HG03064 (cell line): ENCODE measurements at regions not wholly inside any gene's neighbourhood (a gene's known extent, or its start where the extent isn't known, plus 50 kb on each side); places are given as distances from the start of the nearest gene placed in this dataset.

ENCODE experiments used
- ATAC-seq: cut with Tn5 transposase; IDR thresholded peaks from one replicate; pipeline ENCODE4 v1.9.1; 2021; ENCODE audit warnings: low read depth; ENCODE audit not compliant: unreplicated experiment

DNA sequence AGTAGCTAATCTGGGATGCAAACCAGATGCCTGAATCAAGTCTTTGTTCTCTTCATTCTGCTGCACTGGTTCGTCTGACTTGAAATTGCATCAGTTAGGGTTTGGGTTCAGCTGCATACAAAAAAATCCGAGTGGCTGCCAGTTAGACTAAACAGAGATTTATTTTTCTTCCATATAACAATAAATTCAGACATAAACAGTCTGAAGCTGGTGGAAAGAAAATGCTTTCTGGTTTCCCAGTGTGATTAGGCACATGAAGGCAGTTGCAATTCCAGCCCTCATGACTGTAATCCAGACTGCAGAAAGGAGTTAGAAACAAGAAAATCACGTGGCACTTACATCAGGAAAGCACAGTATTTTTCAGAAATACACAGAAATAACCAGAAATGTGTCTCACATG, 930.7 kb downstream of the MCTP2 start:
- no peak for ATAC-seq

DNA sequence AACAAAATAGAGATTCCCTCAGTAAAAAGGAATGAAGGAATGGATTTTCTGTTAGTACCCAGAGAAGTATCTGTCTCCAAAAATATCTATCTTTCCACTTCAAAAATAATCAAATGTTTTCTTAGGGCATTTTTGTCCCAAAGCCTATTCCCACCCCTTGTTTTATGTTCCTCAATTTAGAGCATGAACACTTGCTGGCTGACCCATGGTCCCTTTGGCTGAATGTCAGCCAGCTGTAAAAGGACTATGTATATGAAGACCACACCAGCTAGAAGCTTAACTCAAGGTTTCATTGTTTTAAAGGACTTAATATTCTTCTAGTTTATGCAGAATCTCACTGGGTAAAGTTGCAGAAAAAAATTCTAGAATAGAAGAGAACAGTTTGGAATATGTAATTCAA, 931.2 kb downstream of the MCTP2 start:
- ATAC-seq = no peak

DNA sequence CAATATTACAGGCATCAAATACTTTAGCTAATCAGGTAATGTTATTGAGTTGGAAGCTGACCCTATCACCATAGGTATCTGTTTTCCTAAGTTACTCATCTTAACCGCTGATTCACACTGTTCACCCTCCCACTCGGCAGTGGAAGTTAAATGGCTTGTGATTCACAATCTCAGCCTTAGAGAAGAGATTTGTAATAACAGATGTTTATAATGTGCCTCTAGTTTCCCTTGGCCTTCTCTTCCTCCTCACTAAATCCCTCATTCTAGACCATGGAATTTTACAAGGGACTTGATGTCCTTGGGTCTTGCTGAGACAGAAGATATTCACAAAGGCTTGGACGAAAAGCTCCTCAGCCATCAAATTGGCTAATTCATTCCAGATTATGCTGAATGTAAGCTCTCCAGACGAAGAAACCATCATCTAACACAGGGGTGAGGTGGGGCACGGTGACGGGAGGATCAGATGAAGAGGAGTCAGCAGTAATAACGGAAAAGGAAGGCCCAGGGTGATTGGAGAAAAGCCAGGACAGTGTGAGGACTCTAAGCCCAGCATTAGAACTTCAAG, 931.7 kb downstream of the MCTP2 start:
- no peak for ATAC-seq

DNA sequence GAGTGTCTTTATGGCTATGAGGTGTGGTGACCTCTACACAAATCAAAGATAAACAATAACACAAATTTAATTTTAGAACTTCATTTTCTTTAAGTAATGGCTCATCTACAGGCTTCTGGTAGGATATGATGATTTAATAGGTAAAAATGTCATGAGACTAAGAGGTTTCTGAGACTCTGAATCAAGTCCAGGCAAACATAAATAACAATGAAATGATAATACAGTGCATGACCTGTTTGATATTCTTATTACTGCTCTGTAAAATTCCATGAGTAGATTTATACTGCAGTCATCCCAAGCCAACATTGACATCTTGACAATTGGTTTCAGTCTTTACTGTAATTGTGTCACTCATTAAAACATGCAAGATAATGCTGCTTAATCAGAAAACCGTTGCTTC, 936.8 kb downstream of the MCTP2 start:
- no peak for ATAC-seq

DNA sequence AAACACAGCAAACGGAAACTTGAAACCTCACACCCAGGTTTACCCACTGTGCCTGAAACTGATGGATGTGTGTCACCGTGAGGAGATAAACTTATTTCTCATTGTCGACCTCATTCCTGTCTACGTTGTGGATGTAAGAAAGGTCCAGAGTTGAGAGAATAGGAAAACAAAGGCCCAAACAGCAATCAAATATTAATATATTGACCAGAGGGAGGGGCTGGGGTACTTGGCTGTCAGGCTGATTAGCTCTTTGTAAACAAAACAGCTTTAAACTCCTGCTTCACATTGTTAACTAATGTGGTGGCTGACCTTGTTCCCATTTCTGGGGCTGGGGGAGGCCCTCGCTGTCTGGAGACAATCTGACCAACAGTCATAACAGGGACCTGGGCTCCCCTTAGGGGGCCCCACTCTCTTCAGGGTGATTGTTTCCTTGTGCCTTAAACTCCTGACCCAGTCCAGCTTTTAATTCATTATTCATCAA, 937.6 kb downstream of the MCTP2 start:
- no peak for ATAC-seq

DNA sequence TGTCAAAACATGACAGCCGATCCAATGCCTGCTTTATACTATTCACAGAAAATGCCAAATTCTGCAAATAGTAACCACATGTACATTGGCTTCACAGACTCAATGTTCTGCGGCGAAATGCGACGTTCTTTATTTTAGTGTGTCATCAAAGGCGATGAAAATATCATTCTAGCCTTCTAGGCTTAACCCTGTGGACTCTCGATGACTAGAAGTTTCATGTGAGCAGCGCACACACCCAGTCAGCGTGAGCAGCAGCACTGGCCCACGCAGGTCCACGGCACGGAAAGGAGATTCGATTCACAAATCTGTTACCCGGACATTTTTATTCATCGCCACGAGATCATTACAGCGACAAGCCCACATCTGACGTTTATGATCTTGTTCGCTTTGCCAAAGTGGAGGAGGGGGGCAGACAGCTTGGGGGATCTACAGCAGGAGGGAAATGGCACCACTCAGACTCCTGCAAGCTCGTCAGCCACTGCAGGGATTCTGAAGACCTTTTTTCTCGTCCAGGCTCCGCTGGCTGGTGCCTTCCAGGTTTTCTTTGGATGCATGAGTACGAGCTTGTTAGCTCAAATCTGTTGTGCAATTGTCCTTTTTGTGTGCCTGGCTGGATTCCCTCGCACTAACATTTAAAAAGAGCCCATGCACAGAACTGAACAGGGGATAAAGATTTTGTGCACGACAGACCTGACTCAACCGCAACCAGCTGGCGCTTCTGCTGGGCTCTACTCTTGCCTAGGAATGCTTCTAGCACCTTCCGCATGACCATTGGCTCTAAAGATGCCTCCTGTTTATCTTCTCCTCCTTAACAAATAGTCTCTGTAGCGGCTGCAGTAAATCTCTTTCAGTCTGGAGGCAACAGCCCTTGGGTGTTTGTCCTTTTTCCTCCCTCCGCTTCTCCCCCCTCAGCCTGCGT, 938.4 kb downstream of the MCTP2 start:
- no peak for ATAC-seq

DNA sequence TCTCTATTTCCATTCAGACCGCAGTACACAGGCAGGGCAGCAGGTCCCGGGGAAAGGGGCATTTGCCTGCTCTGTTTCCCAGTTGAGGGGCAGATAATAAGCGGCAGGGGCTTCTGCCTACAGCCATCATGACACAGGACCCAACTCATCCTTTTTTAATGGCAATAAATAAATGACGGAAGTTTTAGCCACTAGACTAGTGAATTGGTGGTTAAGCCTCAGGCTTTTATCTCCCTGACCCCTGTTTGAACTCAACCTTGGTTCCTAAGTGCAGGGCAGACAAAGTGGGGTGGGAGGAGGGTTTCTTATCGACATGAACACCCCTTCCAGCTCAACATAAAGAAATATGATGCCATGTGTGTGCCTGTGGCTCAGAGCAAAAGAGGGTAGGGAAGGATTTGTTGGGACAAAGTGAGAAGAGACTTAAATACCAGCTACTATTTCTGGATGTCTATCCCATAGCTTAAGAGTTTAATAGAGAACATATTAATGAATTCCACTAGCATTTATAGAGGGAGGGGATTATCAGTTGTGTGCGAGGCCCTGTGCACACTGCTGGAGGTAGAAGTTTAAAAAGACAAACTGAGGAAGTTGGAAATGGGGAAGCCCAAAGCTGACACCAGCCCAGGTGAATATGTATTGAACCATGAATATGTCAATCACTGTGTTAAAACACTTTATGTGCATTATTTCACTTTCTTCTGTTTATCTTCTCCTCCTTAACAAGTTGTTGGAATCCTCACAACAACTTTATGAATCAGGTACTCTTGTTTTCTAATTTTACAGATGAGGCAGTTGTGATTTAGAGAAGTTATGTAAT, 939.4 kb downstream of the MCTP2 start:
- no peak for ATAC-seq

DNA sequence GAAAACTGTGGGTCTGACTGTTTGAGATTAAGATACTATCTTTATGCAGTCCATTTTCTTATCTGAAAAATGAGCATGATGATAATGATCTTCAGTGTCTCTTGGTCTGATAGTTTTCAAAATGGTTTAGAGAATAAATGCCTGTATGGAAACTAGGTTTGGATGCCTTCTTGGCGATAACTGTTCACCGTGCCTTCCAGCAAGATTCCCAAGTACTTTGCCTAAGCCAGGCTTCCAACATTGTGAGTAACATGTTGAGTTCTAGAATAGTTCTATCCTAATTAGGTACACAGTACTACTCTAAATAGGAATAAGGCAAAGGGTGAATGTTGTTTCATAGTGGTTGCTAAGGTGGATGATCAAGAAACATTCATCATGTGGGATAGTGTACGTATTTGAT, 940.2 kb downstream of the MCTP2 start:
- no peak for ATAC-seq

DNA sequence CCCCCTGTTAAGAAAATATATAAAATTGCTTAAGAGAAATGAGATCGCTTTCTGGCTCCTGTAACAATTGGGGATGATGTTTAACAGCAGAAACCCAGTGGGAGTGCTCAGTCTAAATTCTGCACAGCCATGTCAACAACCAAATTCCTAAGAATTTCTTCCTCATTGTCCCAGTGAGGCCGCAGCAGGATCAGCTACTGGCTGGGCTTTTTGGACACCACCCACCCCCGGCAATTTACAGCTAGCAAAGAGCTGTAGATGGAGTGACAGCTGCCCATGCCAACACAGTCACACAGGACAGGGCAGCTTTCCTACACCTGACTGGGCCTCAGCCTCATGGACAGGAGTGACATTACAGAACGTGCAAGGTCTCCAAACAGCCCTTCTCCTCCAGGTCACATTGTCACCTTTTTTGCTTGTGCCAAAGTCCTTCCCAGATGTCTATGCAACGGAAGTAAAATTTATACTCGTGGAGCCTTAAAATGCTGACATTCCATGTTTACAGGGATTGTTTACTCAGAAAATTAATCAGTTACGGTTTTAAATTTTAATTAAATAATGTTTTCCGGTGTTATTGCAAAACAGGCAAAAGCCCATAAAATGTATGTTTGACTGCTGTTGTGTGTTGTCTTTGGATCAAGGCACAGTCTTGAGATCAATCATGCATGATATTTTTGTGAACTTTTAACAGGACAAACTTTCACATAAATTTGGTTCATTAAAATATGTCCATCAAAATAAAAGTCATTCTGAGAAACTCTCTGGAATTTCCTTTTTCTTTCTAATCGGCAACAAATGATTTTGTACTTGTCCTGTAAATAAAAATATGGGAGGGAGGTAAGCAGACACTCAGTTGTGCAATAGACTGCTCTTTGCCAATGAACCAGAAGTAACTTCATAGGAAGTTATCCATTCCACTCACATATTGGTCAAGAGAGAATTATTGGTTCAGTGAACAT, 943.2 kb downstream of the MCTP2 start:
- ATAC-seq = no peak

DNA sequence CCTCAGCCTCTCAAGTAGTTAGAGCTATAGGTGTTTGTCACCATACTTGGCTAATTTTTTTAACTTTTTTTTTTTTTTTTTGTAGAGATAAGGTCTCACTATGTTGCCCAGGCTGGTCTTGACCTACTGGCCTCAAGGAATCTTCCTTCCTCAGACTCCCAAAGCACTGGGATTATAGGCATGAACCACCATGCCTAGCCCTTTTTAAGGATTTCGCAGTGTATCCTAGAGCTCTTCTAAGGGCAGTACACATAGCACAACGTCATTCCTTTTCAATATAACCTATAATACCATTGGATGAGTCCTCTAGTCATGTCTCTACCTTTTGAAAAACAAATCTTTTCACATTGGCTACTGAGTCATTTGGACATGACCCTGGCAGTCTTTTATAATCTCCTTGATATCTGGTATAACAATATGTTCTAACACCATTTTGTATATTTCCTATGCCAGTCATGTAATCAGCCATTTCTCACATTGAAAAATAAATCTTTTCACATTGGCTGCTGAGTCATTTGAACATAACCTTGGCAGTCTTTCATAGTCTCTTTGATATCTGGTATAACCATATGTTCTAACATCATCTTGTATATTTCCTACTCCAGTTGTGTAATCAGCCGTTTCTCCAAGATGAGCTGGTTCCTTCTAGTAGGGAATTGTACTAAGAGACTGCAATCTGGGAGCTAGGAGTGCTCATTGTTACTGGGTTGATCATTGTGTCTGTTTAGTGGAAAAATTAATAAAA, 944.7 kb downstream of the MCTP2 start:
- ATAC-seq = no peak

DNA sequence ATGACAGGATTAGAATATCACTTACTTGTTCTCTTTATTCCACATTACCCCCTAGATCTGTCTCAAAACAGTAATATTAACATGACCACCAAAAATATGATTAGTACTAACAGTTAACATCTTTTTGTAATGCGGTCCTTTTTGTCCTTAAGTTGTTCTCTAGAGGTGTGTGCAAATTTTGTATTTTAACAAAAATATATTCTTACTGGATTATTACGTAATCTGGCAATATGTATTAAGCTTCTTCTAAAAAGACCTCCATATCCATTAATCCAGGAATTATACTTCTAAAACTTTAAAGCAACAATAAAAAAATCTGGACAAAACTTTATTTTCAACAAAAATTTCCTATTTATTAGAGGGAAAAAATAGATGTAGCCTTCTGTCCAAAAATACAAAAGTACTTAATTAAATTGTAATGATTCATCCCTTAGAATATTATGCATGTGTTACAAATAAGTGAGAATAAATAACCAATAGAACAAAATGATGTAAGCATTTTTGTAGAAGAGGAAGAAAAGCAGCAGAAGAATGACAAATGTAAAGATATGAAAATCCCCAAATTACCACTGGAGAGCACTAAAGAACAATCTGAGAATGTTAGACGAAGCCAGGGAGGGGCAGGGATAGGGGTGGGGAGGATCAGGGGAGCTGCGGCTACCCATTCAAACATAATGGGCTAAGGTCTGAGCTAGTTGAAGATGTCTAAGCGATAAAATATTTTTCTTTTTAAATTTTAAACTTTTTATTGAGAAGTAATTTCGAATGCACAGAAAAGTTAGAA, 945.6 kb downstream of the MCTP2 start:
- ATAC-seq = no peak

DNA sequence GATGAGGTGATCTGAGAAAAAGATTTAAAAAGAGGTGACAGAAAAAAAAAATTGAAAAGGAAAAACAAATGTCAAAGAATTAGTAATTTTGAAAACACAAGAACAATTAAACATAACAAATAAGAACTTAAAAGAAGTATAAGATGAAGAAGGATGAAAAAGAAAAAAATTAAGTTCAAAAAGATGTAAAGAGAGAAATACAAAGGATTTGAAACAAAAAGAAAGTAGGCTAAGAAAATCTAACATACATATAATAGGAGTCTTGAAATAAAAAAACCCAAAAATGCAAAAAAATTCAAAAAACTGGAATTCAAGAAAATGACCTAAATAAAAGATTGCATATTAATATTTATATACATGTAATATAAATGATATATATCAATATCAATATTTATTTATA, 949.2 kb downstream of the MCTP2 start:
- ATAC-seq = no peak

DNA sequence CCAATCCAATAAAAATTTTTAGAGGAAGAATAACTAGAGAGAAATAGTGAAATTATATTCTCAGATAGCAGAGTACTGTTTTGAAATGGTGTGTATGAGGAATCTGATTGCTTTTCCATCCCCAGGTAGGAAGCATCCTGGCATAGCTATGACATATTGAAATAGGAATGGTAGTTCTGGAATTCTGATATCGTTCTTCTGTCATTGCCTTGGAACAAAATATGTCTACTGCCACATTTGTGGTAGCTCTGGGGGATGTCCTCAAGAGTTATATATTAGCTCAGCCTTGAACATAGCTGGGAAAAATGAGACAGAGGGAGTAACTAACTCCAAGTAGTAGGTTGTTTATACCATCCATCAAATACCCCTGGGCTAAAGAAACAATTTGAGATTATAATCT, 950.7 kb downstream of the MCTP2 start:
- no peak for ATAC-seq

DNA sequence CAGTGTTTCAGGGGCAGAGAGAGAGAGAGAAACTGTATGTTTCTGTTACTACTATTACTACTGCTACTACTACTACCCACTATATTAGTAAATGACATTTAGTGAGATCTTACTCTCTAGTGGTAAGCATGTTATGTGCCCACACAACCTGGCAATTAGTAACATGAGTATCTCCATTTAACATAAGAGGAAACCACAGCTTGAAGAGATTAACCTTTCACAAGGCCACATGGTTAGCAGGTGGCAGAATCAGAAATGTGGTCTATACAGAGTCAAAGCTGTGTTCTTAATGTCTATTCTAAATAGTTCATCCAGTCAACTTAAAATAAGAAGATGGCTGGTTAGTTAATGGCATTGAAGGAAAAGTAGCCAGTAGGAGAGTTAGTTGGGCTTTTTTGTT, 961.6 kb downstream of the MCTP2 start:
- no peak for ATAC-seq

DNA sequence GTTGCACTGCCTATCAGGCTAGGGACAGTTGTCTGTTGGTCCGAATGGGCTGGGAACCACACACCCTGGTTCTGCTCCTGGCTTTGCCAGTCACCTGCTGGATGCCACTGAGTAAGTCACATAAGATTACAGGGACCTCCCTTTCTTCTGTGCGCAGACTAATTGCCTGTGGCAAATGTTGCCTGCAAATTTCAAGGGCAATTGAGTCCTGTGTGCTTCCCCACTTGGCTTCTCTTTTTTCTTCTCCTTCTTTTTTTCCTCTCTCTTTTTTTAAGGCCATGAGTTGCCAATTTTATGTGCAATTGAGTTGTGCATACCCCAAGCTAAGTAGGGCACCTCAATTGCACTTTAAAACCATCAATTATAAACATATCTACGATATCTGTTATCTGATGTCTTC, 963.4 kb downstream of the MCTP2 start:
- no peak for ATAC-seq

DNA sequence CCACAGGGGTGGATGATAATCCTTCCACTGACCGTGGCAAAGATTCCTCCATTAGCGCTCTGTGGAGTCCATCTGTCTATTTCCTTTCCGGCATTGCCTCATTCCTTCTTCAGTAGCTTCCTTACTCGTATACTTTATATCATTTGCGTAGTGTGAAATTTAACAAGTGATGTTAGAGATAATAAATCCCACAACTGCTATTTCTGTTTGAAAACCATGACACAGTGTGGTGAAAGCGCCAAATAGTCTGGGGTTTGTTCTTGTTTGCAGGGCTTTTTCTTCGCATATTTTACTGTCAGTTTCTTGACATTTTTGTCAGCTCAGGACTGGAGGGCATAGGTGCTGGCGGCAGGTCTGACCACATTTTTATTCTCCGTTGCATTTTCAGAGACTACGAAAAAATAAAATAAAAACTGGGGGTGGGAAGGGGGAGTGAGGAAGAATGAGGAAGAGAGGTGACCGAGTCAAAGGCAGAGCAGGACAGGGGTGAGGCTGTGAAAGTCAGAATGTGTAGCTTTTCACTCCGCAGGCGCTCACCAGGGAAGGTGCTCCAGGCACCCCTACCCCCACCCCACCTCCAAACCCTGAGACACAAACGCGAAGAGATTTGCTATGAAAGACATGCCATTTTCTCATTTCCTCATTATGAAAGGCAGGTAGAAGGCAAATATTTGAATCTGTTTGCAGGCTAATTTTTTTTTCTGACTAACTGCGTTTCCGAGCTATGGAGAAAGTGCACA, 965.0 kb downstream of the MCTP2 start:
- ATAC-seq = no peak

DNA sequence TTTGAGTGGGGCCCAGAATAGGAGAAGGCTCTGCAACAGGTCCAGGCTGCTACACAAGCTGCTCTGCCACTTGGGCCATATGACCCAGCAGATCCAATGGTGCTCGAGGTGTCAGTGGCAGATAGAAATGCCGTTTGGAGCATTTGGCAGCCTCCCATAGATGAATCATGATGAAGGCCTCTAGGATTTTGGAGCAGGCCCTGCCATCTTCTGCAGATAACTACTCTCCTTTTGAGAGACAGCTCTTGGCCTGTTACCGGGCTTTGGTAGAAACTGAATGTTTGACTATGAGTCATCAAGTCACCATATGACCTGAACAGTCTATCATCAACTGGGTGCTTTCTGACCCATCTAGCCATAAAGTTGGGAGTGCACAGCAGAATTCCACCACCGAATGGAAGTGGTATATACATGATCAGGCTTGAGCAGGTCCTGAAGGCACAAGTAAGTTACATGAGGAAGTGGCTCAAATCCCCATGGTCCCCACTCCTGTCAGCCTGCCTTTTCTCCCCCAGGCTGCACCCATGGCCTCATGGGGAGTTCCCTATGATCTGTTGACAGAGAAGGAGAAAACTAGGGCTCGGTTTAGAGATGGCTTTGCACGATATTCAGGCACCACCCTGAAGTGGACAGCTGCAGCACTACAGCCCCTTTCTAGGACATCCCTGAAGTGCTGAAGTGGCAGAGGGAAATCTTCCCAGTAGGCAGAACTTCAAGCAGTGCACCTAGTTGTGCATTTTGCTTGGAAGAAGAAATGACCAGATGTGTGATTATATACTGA, 971.4 kb downstream of the MCTP2 start:
- no peak for ATAC-seq
